Gastrocnemius medialis (tissue), 4 donors: ENCODE measurements at regions not wholly inside any gene's neighbourhood (a gene's known extent, or its start where the extent isn't known, plus 50 kb on each side); places are given as distances from the start of the nearest gene placed in this dataset.
A peak's percentile ranks its signal among the peaks of the same experiment; 100 is the strongest.

Source experiments
- ATAC-seq, 2 donors: fragments of 150-250 bp; one replicate each; pipeline ENCODE4 v1.9.1; 2016
- DNase-seq, 2 donors: peaks; one replicate each; pipeline ENCODE4 v3.0.0-alpha.2; 2019
- H3K27ac ChIP-seq, 4 donors: fragments of 200-600 bp; sonication (generic); 1 replicate in 1 of 4; 2 replicates in 3 of 4; pipeline ENCODE4 v1.5.1; 2016 to 2018; ENCODE audit warnings: mild to moderate bottlenecking in 2 of 4, moderate library complexity in 1 of 4
- H3K27me3 ChIP-seq, 3 donors: fragments of 200-600 bp; sonication (generic) in 2 of 3; 1 replicate in 1 of 3; 2 replicates in 2 of 3; pipeline versions ENCODE4 v1.5.1 to v1.6.0; 2016 to 2019; ENCODE audit warnings: mild to moderate bottlenecking in 1 of 3, moderate library complexity in 1 of 3
- H3K36me3 ChIP-seq, 2 donors: fragments of 200-600 bp; sonication (generic) in 1 of 2; one replicate each; pipeline ENCODE4 v1.5.1; 2017 to 2018
- H3K4me1 ChIP-seq, 2 donors: fragments of 200-600 bp; sonication (generic) in 1 of 2; one replicate each; pipeline ENCODE4 v1.5.1; 2016 to 2017; ENCODE audit warnings: mild to moderate bottlenecking in 2 of 2
- H3K4me3 ChIP-seq, 4 donors: fragments of 200-600 bp; sonication (generic) in 3 of 4; 1 replicate in 1 of 4; 2 replicates in 3 of 4; pipeline ENCODE4 v1.5.1; 2016 to 2019; ENCODE audit warnings: mild to moderate bottlenecking in 2 of 4
- H3K9me3 ChIP-seq, 3 donors: fragments of 200-600 bp; sonication (generic) in 2 of 3; 1 replicate in 1 of 3; 2 replicates in 2 of 3; pipeline ENCODE4 v1.5.1; 2016 to 2019
- CTCF ChIP-seq, 5 experiments: fragments of 450-650 bp in 3 of 5; fragments of 200-600 bp in 2 of 5; sonication (generic) in 2 of 5; IDR thresholded peaks in 4 of 5; conservative IDR thresholded peaks in 1 of 5; 1 replicate in 4 of 5; 2 replicates in 1 of 5; pipeline ENCODE4 v1.5.1; 2016 to 2019; ENCODE audit warnings: antibody characterized with exemption in 5 of 5, mild to moderate bottlenecking in 3 of 5, moderate library complexity in 3 of 5
- POLR2A ChIP-seq, 2 donors: fragments of 450-650 bp; IDR thresholded peaks; one replicate each; pipeline ENCODE4 v1.6.1; 2017; ENCODE audit warnings: antibody characterized with exemption in 2 of 2, mild to moderate bottlenecking in 2 of 2, moderate library complexity in 2 of 2
- in situ Hi-C, 4 donors: fragments of 200-750 bp; cut with MboI; loops; one replicate each; pipeline versions ENCODE4 v1.15.0 to v1.8.0; 2017; ENCODE audit warnings: low sequenced_read_pairs in 4 of 4
- intact Hi-C: fragments of 100-400 bp; cut with DNase I; formaldehyde crosslinking; loops from one replicate; pipeline ENCODE4 v1.15.1; 2023; ENCODE audit warnings: low total_unique reads

GRCh38 chr2:96431319-96431718 lies 73.8 kb downstream of the NEURL3 start:
- H3K9me3 ChIP-seq, result no peaks in the 10 kb centered on the region
- intact Hi-C loops (loop anchor here (1.0 kb wide), 1 partner anchor 18 kb away; no protein-coding TSS in a partner anchor), in situ Hi-C loops (no loop called here)
- ATAC-seq (peak; percentile 69 to 93), DNase-seq (peak; percentile 52 to 79)
- H3K36me3 ChIP-seq, result no peaks in the 10 kb centered on the region
- no peak overlapping the region for H3K27ac ChIP-seq
- no peak overlapping the region for H3K4me3 ChIP-seq
- H3K27me3 ChIP-seq, result no peaks in the 10 kb centered on the region
- TF ChIP-seq CTCF (IDR thresholded peaks at IDR 0.05 in 4 of 5, conservative IDR thresholded peaks at IDR 0.05 in 1 of 5) (no peak), POLR2A (IDR thresholded peaks at IDR 0.05) (no peak)
- peaks cover 13 to 31% of the 10 kb centered on the region in 2 donors for H3K4me1 ChIP-seq

- ATAC-seq (no peak), DNase-seq (no peak)
- TF ChIP-seq POLR2A (IDR thresholded peaks at IDR 0.05) (no peak), CTCF (IDR thresholded peaks at IDR 0.05 in 4 of 5, conservative IDR thresholded peaks at IDR 0.05 in 1 of 5) (no peak)
- Histone ChIP-seq H3K9me3 (no peaks in the 10 kb centered on the region), H3K4me1 (peaks cover 13 to 31% of the 10 kb centered on the region in 2 donors), H3K27me3 (no peaks in the 10 kb centered on the region), H3K36me3 (no peaks in the 10 kb centered on the region), H3K27ac (no peak overlapping the region), H3K4me3 (no peak overlapping the region)
- intact Hi-C loops (no loop called here), in situ Hi-C loops (no loop called here)
Observed at GRCh38 chr2:96430394-96430988, 74.7 kb downstream of the NEURL3 start.

- no peaks in the 10 kb centered on the region for H3K36me3 ChIP-seq
- no peaks in the 10 kb centered on the region for H3K27me3 ChIP-seq
- TF ChIP-seq POLR2A (IDR thresholded peaks at IDR 0.05) (no peak), CTCF (IDR thresholded peaks at IDR 0.05 in 4 of 5, conservative IDR thresholded peaks at IDR 0.05 in 1 of 5) (no peak)
- H3K4me3 ChIP-seq, result no peak overlapping the region
- in situ Hi-C loops, result no loop called here
- ATAC-seq, result peak in 1 of 2 donors; percentile 80
- H3K9me3 ChIP-seq, result no peaks in the 10 kb centered on the region
- intact Hi-C loops, result no loop called here
- no peak overlapping the region for H3K27ac ChIP-seq
- peaks cover 9 to 31% of the 10 kb centered on the region in 2 donors for H3K4me1 ChIP-seq
- DNase-seq, result no peak
Observed at GRCh38 chr2:96427917-96428316, 77.2 kb downstream of the NEURL3 start.

GRCh38 chr2:96427169-96427568 lies 78.0 kb downstream of the NEURL3 start:
- Histone ChIP-seq H3K27me3 (no peaks in the 10 kb centered on the region), H3K36me3 (no peaks in the 10 kb centered on the region), H3K9me3 (no peaks in the 10 kb centered on the region), H3K27ac (no peak overlapping the region), H3K4me1 (peaks cover 5 to 27% of the 10 kb centered on the region in 2 donors), H3K4me3 (no peak overlapping the region)
- intact Hi-C loops (no loop called here), in situ Hi-C loops (no loop called here)
- ATAC-seq, result no peak
- DNase-seq, result no peak
- TF ChIP-seq CTCF (IDR thresholded peaks at IDR 0.05 in 4 of 5, conservative IDR thresholded peaks at IDR 0.05 in 1 of 5), result no peak
- no peak for TF ChIP-seq POLR2A (IDR thresholded peaks at IDR 0.05)

DNA sequence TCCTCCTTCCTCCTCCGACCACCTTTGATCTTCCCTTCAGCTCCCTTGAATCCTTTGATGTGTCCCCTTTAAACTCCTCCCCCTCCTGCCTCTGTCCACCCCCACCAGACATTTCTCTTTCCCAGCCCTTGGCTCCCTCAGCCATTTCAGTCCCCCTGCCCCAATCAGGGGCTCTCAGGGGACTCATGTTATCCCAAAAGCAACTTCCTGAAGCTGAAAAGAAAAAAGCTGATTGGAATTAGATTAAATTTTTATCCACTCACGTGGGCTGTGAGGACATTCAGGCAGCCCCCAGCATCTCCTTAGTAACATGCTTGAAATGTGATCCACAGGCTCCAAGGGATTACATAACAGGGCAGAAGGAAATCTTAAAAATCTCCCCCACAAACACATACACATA lies 81.3 kb downstream of the NEURL3 start:
- Histone ChIP-seq H3K9me3 (no peaks in the 10 kb centered on the region), H3K36me3 (no peaks in the 10 kb centered on the region), H3K4me3 (no peak overlapping the region), H3K27me3 (no peaks in the 10 kb centered on the region), H3K27ac (no peak overlapping the region), H3K4me1 (peaks cover 5 to 8% of the 10 kb centered on the region in 2 donors)
- ATAC-seq (no peak), DNase-seq (no peak)
- TF ChIP-seq POLR2A (IDR thresholded peaks at IDR 0.05) (no peak), CTCF (IDR thresholded peaks at IDR 0.05 in 4 of 5, conservative IDR thresholded peaks at IDR 0.05 in 1 of 5) (no peak)
- in situ Hi-C loops (no loop called here), intact Hi-C loops (no loop called here)
